Mucosa of descending colon (tissue), 3 donors: ENCODE measurements at regions not wholly inside any gene's neighbourhood (a gene's known extent, or its start where the extent isn't known, plus 50 kb on each side); places are given as distances from the start of the nearest gene placed in this dataset.

Experiments
- ATAC-seq: fragments of 200-7000 bp; cut with Tn5 transposase; one replicate; pipeline ENCODE4 v1.9.1; 2020; ENCODE audit warnings: mild to moderate bottlenecking, moderate library complexity
- DNase-seq, 3 donors: peaks; one replicate each; pipeline ENCODE4 v3.0.0-alpha.2; 2020
- H3K36me3 ChIP-seq: fragments of 200-600 bp; one replicate; pipeline ENCODE4 v1.8.0; 2021; ENCODE audit warnings: low read depth, mild to moderate bottlenecking
- H3K4me1 ChIP-seq: fragments of 200-600 bp; one replicate; pipeline ENCODE4 v1.8.0; 2021; ENCODE audit warnings: low read depth, mild to moderate bottlenecking
- H3K4me3 ChIP-seq: fragments of 200-600 bp; one replicate; pipeline ENCODE4 v1.8.0; 2021; ENCODE audit warnings: mild to moderate bottlenecking
- H3K9me3 ChIP-seq: fragments of 200-600 bp; one replicate; pipeline ENCODE4 v1.8.0; 2021; ENCODE audit warnings: mild to moderate bottlenecking
- intact Hi-C, 2 donors: fragments of 100-400 bp; cut with DNase I in 1 of 2; cut with micrococcal nuclease in 1 of 2; formaldehyde crosslinking; loops; one replicate each; pipeline versions ENCODE4 v1.11.0 to v1.11.1; 2022; cut with DNase I, micrococcal nuclease
- TF ChIP-seq, protein P1 (sequence below): fragments of 200-600 bp; IDR thresholded peaks from one replicate; pipeline ENCODE4 v1.8.0; 2022; ENCODE audit warnings: antibody characterized with exemption, mild to moderate bottlenecking
- donor health status: DM: no; HTN: no; CAD: no; lungs with moderate emphysema.
- donor health status: DM: no; HTN: no; CAD: no.
- donor health status: DM: no; HTN: yes; CAD: no.

DNA sequence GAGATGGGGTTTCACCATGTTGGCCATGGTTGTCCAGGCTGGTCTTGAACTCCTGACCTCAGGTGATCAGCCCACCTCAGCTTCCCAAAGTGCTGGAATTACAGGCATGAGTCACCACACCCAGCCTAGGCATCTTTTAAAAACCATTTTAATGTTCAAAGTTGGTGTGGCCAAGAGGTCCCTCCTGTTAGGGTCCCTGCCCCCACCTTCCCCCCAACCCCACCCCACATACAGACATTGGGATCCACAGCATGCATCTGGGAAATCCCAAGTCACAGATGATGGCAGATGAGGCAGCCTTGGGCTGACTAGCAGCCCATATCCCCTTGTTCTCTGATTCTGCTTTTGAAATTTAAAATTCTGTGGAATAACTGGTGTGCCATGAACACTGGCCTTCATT is 226.0 kb downstream of the KATNAL1 start:
- Histone ChIP-seq H3K9me3 (no peaks in the 10 kb centered on the region), H3K4me1 (no peaks in the 10 kb centered on the region), H3K36me3 (no peaks in the 10 kb centered on the region), H3K4me3 (no peak overlapping the region)
- ATAC-seq (no peak), DNase-seq (no peak)
- TF ChIP-seq, protein P1, sequence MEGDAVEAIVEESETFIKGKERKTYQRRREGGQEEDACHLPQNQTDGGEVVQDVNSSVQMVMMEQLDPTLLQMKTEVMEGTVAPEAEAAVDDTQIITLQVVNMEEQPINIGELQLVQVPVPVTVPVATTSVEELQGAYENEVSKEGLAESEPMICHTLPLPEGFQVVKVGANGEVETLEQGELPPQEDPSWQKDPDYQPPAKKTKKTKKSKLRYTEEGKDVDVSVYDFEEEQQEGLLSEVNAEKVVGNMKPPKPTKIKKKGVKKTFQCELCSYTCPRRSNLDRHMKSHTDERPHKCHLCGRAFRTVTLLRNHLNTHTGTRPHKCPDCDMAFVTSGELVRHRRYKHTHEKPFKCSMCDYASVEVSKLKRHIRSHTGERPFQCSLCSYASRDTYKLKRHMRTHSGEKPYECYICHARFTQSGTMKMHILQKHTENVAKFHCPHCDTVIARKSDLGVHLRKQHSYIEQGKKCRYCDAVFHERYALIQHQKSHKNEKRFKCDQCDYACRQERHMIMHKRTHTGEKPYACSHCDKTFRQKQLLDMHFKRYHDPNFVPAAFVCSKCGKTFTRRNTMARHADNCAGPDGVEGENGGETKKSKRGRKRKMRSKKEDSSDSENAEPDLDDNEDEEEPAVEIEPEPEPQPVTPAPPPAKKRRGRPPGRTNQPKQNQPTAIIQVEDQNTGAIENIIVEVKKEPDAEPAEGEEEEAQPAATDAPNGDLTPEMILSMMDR = no peak
- intact Hi-C loops = no loop called here

DNA sequence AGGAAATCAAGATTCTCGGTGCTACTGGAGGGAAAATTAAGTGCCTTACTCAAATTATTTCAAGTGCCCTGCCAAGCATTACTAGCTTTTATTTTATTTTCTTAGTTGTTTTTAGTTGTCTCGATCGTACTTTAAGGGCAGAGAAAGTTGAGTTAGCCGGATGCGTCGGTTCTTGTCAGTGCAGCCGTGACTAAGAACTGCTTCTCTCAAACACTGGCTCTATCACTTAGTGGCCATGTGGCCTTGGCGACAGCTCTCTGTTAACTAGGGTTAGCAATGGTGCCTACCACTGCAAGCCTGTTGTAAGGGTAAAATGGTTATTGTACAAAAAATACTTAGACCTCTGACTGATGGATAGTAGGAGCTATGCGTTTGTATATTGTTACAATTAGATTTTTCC is 227.8 kb downstream of the KATNAL1 start:
- H3K9me3 ChIP-seq = no peaks in the 10 kb centered on the region
- intact Hi-C loops = no loop called here
- TF ChIP-seq, protein P1 = no peak
- H3K4me3 ChIP-seq = no peak overlapping the region
- no peaks in the 10 kb centered on the region for H3K4me1 ChIP-seq
- no peak for DNase-seq
- no peaks in the 10 kb centered on the region for H3K36me3 ChIP-seq
- no peak for ATAC-seq

GRCh38 chr13:30078059-30078458 is 227.6 kb upstream of the UBL3 start:
- TF ChIP-seq, protein P1 = no peak
- no peaks in the 10 kb centered on the region for H3K36me3 ChIP-seq
- no peak overlapping the region for H3K4me3 ChIP-seq
- DNase-seq (no peak), ATAC-seq (no peak)
- H3K4me1 ChIP-seq = no peaks in the 10 kb centered on the region
- intact Hi-C loops = no loop called here
- H3K9me3 ChIP-seq = no peaks in the 10 kb centered on the region

DNA sequence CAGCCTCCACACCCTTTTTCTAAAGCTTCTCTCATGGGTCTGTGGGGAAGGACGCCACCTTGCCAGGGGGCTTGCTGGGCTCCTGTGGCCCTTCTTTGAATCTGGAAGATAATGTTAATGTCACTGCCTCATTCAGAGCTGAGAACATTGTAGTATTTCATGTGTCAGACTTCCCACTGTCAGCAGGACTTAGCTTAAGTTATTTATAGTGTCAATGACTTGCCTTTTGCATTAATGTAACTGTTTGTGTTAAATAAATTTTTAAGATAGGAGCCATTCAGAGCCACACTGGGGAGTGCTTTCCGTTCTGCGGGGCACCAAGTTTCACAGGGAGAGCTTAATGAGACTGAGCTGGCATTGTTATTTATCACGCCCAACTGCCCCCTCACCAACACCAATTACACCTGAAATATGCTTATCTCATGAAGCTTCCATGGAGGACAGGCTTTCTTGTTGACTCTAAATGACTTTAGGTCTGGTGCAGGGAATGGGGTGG is 226.9 kb upstream of the UBL3 start:
- DNase-seq = no peak
- H3K9me3 ChIP-seq = no peaks in the 10 kb centered on the region
- TF ChIP-seq, protein P1 = no peak
- H3K36me3 ChIP-seq = no peaks in the 10 kb centered on the region
- no peak overlapping the region for H3K4me3 ChIP-seq
- ATAC-seq = no peak
- intact Hi-C loops = no loop called here
- H3K4me1 ChIP-seq = peaks cover 2% of the 10 kb centered on the region

DNA sequence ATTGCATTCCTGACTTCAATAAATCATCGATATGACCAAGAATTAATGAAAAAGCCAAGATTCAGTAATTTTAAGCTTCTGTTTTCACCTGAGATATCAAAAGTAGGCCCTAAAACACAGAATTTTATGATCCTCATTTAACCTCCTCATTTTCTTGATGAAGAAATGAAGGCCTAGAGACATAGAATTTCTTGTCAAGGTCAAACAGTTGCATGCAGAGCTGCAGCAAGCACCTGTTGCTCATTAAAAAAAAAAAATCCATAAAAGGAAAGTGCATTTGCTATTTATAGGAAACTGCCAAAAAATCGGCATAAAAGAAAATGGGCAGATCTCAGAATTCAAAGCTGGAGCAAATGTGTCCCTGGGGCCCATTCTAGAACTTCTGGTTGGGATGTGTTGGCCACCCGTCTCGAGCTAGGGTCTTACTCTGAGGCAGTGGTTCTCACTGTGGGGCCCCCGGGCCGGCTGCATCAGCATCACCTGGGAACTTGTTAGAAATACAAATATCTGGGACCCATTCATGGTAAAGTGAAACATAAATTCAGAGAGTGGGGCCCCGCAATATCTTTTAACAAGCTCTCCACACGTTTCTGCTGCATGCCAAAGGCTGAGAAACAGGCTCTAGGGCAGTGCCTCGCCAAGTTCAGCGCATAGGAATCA is 224.7 kb upstream of the UBL3 start:
- intact Hi-C loops = no loop called here
- Histone ChIP-seq H3K4me3 (no peak overlapping the region), H3K36me3 (no peaks in the 10 kb centered on the region), H3K4me1 (peaks cover 6% of the 10 kb centered on the region), H3K9me3 (no peaks in the 10 kb centered on the region)
- ATAC-seq = no peak
- no peak for DNase-seq
- TF ChIP-seq, protein P1 = no peak

- intact Hi-C loops = no loop called here
- H3K4me3 ChIP-seq = no peak overlapping the region
- no peaks in the 10 kb centered on the region for H3K36me3 ChIP-seq
- H3K9me3 ChIP-seq = no peaks in the 10 kb centered on the region
- peaks cover 6% of the 10 kb centered on the region for H3K4me1 ChIP-seq
- ATAC-seq = no peak
- TF ChIP-seq, protein P1 = no peak
- no peak for DNase-seq
These were observed 224.0 kb upstream of the UBL3 start for GRCh38 chr13:30074431-30074830.
